Pons (tissue), 1 donor: ENCODE measurements at regions not wholly inside any gene's neighbourhood (a gene's known extent, or its start where the extent isn't known, plus 50 kb on each side); places are given as distances from the start of the nearest gene placed in this dataset.

ENCODE experiments used
- DNase-seq: peaks from one replicate; pipeline ENCODE4 v3.0.0-alpha.2; 2016; ENCODE audit warnings: low spot score

DNA sequence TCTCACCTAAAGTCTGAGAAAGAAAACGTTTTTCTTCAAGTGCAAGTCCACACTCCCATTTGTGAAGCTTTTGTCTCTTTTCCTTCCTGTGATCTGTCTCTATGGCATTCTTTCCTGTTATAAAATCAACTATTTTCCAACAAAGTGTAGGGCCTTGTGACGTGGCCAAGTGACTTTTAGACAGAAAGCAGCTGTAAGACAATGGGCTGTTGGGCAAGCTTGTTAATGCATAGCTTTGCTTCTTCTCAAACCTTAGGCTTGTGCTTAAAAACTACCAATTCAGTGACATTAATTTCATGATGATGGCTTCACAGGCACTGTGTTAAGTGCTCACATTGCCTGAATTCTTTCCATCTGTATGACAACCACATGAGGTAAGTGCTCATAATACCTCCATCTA, 83.5 kb downstream of the VCY1B start:
- no peak for DNase-seq

DNA sequence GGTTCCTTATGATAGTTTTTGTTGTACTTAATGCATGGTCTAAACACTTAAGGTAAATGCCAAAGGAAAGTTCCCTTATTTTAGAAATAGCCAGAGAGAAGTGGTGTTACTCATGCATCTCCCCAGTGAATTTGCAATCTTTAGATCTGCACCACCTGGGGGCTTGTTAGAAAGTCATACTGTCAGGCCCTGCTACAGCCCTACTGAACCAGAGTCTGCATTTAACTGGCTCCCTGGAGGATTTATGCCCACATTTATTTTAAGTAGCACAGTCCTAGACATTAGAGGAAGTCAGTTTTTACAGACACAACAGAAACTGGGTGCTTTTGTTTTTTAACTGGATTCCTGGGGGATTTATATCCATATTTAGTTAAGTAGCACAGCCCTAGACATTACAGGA, 89.6 kb downstream of the VCY1B start:
- DNase-seq, result peak; percentile 3

DNA sequence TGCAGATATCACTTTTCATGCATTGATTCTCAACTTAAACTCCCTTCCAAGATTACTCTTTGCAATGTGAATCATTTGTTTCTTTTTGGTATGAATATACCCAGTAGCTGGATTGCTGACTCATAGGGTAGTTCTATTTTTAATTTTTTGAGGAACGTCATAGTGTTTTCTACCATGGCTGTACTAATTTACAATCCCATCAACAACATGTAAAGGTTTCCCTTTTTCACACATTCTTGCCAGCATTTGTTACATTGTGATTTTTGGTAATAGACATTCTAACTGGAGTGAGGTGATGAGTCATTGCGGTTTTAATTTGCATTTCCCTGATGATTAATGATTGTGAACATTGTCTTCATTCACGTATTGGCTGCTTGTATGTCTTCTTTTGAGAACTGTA, 126.7 kb downstream of the VCY1B start:
- DNase-seq, result no peak

DNA sequence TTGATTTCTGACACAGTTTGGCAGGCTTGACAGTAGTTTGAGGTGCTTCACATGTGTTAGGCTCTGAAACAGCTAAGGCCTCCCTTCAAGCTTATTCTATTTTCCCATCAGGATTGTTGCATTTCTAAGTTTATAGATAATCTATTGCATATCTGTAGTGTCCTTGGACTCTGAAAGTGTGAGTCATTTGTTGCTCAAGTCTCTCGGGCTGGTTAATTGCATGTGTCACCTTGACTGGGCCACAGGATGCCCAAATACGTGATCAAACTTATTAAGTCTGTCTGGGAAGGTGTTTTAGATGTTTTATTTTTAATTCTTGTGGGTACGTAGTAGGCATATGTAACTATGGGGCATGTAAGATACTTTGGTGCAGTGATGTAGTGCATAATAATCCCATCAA, 166.0 kb downstream of the VCY1B start:
- DNase-seq, result no peak

DNA sequence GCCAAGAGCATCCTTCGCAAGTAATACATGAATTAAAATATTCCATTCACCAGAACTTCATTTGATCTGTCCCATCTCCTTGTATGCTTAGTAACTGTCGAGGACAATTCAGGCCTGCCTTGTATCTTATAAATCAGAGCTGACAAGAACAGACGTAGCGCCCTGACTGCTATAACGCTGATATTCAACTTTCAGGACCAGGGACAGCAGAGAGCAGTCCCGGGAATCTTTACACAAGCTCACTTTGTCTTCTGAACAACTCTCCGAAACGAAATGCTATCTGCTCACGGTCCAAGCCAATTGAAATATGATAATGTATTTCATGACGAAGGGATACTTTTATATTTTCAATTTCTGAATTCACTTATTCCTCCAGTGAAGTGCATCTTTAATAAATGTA, 175.7 kb downstream of the VCY1B start:
- DNase-seq, result no peak

DNA sequence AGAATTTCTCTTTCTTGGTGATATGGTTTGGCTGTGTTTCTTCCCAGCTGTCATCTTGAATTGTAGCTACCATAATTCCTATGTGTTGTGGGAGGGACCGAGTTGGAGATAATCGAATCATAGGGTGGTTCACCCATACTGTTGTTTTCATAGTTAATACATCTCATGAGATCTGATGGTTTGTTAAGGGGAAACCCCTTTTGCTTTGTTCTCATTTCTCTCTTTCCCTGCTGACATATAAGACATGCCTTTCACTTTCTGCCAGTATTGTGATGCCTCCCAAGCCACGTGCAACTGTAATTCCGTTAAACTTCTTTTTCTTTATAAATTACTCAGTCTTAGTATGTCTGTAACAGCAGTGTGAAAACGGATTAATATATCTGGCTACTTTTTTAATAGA, 179.0 kb downstream of the VCY1B start:
- DNase-seq, result no peak

DNA sequence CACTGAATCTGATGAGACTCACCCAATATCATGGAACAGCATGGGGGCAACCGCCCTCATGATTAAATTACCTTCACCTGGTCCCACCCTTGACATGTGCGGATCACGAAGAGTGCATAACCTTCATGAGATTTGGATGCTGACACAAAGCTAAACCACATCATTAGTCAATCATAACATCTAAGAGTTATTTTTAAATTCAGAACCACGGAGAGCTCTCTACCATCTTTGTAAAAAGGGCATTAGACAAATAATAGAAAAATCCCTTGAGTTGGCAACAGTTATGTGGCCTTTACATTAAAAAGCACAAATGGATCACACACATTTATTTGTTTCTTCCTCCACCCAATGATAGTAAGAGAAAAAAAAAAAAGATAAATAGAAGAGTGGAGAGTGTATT, 182.2 kb downstream of the VCY1B start:
- no peak for DNase-seq

DNA sequence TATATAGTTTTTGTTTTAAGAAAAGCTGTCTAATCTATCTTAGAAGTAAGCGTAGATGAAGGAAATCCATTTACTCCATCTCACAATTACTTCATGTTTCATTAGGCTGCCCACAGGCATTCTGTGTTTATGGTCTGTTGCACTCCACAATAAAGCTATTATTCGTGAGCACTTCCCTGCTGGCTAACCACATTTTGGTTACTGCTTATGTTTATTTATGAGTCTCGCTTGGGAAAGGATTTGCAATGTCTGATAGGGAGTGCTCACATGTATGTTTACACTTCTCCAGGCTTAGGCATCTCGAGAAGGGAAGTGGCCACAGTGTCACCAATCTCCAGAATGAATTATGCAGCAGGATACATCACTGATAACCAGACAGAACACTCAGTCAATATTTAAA, 190.9 kb downstream of the VCY1B start:
- peak; percentile 55 for DNase-seq

DNA sequence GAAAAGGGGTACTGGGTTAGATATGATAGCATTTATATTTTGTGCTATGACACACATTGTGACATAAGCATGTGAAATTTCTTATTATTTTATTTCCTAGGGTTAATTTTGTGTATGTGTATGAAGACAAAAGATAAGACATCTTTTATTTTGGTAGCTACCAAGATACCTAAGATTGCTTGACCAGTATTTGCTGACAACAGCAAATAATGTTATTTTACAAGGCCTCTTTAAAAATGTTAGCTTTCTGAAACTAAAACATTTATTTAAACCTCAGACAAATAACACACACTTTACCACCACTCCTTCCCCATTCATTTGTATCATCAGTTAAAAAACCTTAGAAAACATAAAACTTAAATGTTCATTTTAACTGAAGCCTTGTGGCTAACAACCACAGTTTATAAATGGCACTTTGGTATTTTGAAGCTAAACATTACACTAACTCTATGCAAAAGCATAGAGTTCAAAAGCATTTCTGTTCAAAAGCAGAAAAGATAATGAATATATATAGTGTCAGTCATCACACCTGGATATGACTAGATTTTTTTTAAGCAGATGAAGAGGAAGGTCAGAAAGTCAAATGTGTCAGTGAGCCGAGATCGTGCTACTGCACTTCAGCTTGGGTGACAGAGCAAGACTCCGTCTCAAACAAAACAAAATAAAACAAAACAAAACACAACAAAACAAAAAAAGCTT, 193.0 kb downstream of the VCY1B start:
- DNase-seq, result no peak

DNA sequence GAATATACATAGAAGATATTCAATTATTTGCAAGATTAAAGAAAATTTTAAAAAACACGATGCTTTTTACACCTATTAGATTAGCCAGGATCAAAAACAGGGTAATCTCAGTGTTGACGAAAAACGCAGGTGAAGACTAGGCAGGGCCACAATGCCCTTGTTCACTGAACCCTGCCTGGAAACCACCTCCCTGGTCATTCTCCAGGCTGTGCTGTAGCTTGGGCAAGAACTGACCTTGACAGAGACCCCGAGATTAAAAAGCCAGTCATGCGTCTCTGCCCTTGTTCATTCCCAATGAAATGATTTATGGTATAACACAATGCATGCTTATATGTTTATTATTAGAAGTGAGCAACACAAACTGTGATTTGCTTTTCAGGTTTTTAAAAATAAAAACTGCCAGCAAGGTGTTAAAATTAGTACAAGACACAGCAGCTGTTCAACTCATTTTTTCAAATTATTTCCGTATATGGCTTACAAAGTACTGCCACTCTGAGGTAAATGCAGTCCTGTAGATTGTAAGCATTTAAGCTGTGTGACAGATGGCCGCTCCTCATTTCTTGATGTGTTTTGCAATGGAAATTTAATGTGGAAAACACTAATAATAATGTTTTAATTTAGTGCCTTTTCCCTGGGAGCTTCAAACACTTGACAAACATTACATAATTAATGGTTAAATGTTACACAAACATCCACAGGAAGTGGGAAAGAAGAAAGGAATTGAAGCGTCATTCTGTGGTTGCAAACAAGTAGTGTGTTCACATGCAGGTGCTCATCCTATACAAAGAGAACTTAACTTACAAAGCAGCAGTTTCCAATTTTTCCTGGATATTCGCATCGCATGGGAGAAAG, 200.2 kb downstream of the VCY1B start:
- DNase-seq, result no peak

DNA sequence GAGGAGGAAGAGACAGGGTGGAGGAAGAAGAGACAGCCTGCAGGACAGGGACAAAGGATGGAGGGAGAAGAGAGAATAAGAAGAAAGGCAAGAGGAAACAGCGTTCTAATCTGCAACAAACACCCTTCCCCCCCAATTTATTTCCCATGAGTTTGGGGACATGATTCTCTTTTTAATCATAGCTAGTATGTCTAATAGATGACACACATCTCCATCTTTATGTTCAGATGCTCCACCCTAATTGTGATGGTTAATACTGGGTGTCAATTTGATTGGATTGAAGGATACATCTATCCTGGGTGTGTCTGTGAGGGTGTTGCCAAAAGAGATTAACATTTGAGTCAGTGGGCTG, 200.8 kb downstream of the VCY1B start:
- DNase-seq, result no peak

DNA sequence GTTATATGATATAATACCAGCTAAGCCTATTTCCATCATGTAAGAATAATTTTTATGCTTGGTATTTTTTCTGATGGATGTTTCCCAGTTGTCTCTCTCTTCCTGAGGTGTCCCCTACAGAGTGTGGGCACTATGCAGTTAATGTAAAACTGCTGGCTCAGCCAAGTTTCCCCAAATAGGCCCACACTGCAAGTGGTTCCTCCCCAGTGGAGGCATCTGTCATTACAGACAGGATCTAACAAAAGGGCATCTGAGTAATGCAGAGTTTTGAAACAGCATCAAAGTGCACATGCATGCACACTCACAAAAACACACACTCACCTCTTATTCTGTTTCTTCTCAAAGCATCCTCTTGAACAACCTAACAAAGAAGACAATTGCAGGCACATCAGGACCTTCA, 221.0 kb downstream of the VCY1B start:
- no peak for DNase-seq

DNA sequence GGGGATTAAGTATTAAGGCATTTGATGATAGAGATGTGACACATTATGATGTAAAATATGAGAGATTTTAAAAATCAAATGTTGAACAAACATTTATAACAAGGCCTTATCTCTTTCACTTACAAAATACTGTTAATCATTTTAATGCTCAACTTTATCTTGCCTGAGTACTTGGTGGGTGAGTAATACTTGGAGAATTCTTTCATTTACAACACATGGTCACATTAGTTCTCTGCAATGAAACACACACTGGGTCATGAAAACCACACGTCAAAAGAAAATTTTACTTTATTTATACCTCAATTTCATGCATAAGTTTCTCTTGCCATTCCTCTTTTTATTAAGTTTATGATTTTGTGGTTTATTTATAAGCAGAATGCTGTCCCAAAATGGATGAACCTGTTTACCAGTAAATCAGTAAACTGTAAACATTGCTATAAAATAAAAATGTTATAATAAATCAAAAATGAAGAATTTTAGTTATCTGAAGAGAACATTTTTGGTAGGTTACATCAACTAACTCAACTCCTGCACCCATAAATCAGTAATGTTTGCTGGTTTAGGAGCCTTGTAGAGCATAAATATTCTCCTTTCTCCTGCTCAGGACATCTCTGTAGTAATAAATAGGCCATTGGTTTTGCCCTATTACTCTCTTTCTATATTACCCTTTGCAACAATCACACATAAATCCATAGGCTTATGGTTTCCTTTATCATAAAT, 233.5 kb upstream of the NLGN4Y start:
- no peak for DNase-seq

DNA sequence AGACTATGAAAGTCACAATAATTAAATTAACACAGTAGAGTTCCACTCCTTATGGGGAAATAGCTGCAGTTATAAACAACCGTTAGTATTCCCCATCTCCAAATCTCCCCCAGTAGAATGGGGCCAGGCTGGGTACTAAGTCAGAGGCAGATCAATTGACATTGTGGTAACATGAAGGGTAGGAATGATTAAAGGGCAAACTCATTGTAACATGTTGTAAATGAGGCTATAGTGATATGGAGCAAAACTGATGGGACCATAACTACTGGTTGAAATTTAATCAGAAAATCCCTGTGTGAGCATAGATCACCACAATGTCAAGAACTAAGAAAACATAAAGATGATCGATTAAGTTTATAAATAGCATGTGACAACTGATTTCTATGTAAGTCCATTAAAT, 231.9 kb upstream of the NLGN4Y start:
- DNase-seq, result no peak

DNA sequence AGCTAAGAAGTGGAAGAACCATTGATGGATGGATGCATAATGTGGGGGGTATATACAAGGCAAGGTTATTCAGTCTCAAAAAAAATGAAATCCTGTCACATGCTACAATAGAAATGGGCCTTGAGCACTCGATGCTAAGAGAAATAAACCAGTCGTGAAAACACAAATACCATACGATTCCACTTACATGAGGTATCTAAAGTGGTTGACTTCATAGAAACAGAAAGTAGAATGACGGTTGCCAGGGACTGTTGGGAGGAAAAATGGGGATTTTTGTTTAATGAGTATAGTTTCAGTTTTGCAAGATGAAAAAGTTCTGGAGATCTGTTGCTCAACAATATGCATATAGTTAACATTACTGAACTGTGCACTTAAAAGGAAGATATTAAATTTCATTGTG, 223.6 kb upstream of the NLGN4Y start:
- no peak for DNase-seq

DNA sequence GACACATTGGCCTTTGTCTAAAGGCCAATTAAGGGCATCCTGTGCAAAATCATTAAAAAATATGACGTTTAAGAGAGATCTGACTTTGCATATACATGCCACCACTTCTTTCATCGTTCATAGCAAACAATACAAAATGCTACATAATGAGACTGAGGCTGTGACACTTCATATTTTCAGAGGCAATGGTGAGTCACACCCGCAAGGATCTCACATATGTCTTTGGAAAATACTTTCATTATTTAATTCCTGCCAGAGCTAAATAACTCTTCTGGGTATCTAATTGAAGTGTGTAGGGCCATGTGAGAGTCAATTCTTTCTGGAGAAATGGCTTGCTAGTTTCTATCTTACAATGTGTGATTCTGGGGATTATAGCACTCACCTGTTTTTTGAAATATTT, 222.8 kb upstream of the NLGN4Y start:
- DNase-seq, result no peak

DNA sequence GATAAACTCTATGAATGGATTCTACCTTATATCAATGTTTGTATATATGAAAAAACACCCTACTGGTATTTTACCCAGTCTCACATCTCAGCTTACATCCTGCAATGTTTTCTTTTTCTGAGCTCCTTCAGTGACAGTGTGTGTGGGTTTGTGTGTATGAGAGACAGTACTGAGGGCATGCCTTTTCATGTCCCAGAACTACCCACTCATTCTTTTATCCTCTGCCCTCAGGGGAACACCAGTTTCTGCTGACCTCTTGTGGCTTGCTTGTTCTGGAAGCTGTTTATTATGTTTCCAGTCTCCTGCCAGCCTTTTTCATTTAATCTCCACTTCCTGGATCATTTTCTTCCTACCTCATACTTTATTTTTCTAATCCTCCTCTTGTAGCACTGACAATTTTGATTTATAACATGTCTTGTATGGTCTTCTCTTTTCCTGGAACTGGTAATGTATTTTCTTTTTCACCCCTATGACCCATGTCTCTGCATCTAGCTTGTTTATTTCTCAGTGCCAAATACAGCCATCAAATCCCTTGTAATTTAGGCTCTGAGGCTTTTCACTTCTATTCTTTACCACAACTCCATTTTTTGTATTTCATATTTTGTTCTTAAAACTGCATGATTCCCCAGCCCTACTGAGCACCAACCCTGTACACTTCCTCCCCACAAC, 195.5 kb upstream of the NLGN4Y start:
- DNase-seq, result peak; percentile 61

DNA sequence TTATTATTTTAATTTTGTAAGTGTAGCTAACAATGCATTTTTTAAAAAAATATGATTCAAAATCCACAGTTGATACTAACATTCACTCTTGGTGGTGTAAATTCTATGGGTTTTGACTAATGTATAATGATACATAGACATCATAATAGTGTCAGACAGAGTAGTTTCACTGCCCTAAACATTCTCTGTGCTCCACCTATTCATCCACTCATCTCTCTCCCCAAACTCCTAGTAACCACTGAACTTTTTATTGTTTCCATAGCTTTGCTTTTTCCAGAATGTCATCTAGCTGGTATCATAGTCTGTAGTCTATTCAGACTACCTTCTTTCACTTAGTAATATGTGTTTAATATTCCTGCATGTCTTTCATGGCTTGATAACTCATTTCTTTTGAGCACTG, 194.0 kb upstream of the NLGN4Y start:
- no peak for DNase-seq

DNA sequence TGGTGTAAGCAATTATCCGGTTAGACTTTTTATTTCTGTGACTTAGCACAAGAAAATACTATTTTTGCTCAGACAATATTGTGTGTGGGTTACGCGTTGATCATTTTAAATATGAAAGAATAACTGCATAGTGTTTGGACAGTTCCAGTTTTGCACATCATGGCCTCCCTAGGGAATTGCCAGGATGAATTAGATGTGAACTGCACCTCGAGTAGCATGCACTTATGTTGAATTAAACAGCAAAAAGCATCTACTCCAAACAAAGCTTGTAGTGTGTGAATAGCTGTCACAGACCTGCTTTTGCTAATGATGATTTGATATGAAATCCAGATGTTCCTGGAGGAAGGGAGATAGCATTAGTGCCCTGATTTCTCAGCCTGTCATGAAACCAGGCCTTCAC, 184.8 kb upstream of the NLGN4Y start:
- no peak for DNase-seq

DNA sequence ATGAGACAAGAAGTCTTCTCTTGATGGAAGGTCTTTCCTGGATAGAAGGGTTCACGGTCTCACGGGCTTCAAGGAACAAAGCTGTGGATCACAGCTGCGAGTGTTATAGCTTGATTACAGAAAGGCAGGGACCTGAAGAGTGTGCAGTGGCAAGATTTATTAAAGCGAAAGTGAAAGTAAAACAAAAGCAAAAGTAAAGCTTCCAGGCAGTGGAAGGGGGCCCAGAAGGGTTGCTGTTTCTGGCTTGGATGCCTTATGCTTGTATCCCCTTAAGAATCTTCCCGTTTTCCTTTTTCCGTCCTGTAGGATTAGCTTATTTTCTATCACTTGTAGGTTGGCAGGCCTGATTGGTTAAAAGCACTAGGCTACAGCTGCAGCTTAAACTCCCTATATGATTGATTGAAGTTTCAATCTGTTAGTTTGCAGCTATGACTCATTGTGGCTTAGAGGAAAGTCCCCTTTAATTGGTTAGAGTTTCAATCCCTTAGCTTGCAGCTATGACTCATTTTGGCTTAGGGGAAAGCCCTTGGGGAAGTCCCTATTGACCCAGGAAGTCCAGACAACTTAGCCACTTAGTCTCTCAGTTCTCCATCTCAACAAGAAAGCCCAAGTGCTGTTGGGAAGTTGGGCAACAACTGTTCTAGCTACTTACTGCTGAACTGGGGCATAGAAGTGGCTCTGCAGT, 183.7 kb upstream of the NLGN4Y start:
- DNase-seq, result peak; percentile 46

DNA sequence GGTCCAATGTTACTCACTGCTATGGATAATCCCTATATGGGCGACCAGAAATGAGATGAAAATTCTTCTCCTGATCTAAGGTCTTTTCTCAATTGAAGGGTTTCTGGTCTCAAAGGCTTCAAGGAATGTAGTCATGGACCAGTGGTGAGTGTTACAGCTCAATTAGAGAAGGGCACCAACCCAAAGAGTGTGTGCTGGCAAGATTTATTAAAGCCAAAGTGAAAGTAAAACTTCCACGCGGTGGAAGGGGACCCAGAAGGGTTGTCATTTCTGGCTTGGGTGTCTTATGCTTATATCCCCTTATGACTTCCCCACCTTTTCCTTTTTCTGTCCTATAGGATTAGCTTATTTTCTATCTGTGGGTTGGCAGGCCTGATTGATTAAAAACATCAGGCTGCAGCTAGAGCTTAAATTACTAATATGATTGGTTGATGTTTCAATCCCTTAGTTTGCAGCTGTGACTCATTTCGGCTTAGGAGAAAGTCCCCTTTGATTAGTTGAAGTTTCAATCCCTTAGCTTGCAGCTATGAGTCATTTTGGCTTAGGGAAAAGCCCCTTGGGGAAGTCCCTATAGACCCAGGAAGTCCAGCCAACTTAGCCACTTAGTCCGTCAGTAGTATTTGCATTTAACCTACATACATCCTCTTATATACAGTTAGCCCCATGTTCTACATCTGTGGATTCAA, 179.5 kb upstream of the NLGN4Y start:
- no peak for DNase-seq
